CD14-positive monocyte (primary cell): ENCODE measurements at regions not wholly inside any gene's neighbourhood (a gene's known extent, or its start where the extent isn't known, plus 50 kb on each side); places are given as distances from the start of the nearest gene placed in this dataset.

Source experiments
- DNase-seq, 3 donors: peaks; one replicate each; pipeline ENCODE4 v3.0.0-alpha.2; 2011 to 2022
- H2AFZ ChIP-seq: 2 replicates; pipeline ENCODE4 v1.6.0; 2012; ENCODE audit warnings: mild to moderate bottlenecking, low read depth, low read length, inconsistent platforms; ENCODE audit not compliant: insufficient read depth, poor library complexity, severe bottlenecking
- H3K27ac ChIP-seq, 2 donors: 1 replicate in 1 of 2; 2 replicates in 1 of 2; pipeline ENCODE4 v1.5.1; 2012 to 2013; ENCODE audit warnings: low read length in 2 of 2, control low read depth in 1 of 2, inconsistent platforms in 1 of 2, low read depth in 1 of 2, mild to moderate bottlenecking in 1 of 2
- H3K27me3 ChIP-seq, 2 donors: one replicate each; pipeline versions ENCODE4 v1.6.0 to v1.6.1; 2011 to 2013; ENCODE audit warnings: low read length in 2 of 2; ENCODE audit not compliant: control insufficient read depth in 2 of 2, insufficient read depth in 2 of 2
- H3K36me3 ChIP-seq, 2 donors: replicated peaks in 1 of 2; 1 replicate in 1 of 2; 2 replicates in 1 of 2; pipeline versions ENCODE4 v1.5.1 to v1.6.1; 2012 to 2013; ENCODE audit warnings: low read length in 2 of 2, control low read depth in 1 of 2, inconsistent platforms in 1 of 2, mild to moderate bottlenecking in 1 of 2; ENCODE audit not compliant: insufficient read depth in 2 of 2, control insufficient read depth in 1 of 2
- H3K4me1 ChIP-seq, 2 donors: 1 replicate in 1 of 2; 2 replicates in 1 of 2; pipeline versions ENCODE4 v1.5.1 to v1.6.1; 2012 to 2013; ENCODE audit warnings: low read length in 2 of 2, control low read depth in 1 of 2, inconsistent platforms in 1 of 2, mild to moderate bottlenecking in 1 of 2, moderate library complexity in 1 of 2; ENCODE audit not compliant: insufficient read depth in 2 of 2, control insufficient read depth in 1 of 2
- H3K4me2 ChIP-seq: replicated peaks from 2 replicates; pipeline ENCODE3; 2012; ENCODE audit warnings: low read length, moderate library complexity, mild to moderate bottlenecking; ENCODE audit not compliant: poor library complexity, severe bottlenecking; ENCODE audit errors: extremely low read depth
- H3K4me3 ChIP-seq, 3 experiments: fragments of 200-600 bp in 1 of 3; sonication (generic) in 1 of 3; replicated peaks in 1 of 3; 1 replicate in 2 of 3; 2 replicates in 1 of 3; pipeline ENCODE4 v1.5.1; 2011 to 2013; ENCODE audit warnings: low read length in 3 of 3, mild to moderate bottlenecking in 3 of 3, control low read depth in 2 of 3, low read depth in 2 of 3, inconsistent platforms in 1 of 3, moderate library complexity in 1 of 3
- H3K79me2 ChIP-seq: 2 replicates; pipeline ENCODE4 v1.6.0; 2012; ENCODE audit warnings: mild to moderate bottlenecking, control low read depth, inconsistent platforms, low read length, moderate library complexity; ENCODE audit not compliant: insufficient read depth
- H3K9ac ChIP-seq: 2 replicates; pipeline ENCODE4 v1.6.0; 2017; ENCODE audit warnings: low read length, mild to moderate bottlenecking; ENCODE audit not compliant: insufficient read depth, poor library complexity, severe bottlenecking
- H3K9me3 ChIP-seq, 2 donors: replicated peaks in 1 of 2; 1 replicate in 1 of 2; 2 replicates in 1 of 2; pipeline versions ENCODE4 v1.5.1 to v1.6.1; 2012 to 2013; ENCODE audit warnings: low read length in 2 of 2, control low read depth in 1 of 2; ENCODE audit not compliant: control insufficient read depth in 1 of 2, insufficient read depth in 1 of 2
- H4K20me1 ChIP-seq: 2 replicates; pipeline ENCODE4 v1.6.0; 2012; ENCODE audit warnings: mild to moderate bottlenecking, low read length, control low read depth, moderate library complexity; ENCODE audit not compliant: insufficient read depth
- H3K27ac Mint-ChIP-seq, 7 donors: one replicate each; pipeline ENCODE4 v1.8.0; 2020; ENCODE audit warnings: mild to moderate bottlenecking in 7 of 7, mixed read lengths in 7 of 7, moderate library complexity in 6 of 7, inconsistent platforms in 2 of 7
- H3K27me3 Mint-ChIP-seq, 3 donors: one replicate each; pipeline ENCODE4 v1.8.0; 2021 to 2022; ENCODE audit warnings: low read depth in 3 of 3, mild to moderate bottlenecking in 3 of 3, mixed read lengths in 3 of 3, moderate library complexity in 3 of 3, inconsistent platforms in 1 of 3
- H3K36me3 Mint-ChIP-seq, 2 donors: one replicate each; pipeline ENCODE4 v1.8.0; 2020; ENCODE audit warnings: mixed read lengths in 2 of 2, inconsistent platforms in 1 of 2, mild to moderate bottlenecking in 1 of 2
- H3K4me1 Mint-ChIP-seq: one replicate; pipeline ENCODE4 v1.8.0; 2020; ENCODE audit warnings: mild to moderate bottlenecking, mixed read lengths
- H3K4me3 Mint-ChIP-seq, 2 donors: one replicate each; pipeline ENCODE4 v1.8.0; 2020; ENCODE audit warnings: mild to moderate bottlenecking in 2 of 2, mixed read lengths in 2 of 2, moderate library complexity in 1 of 2
- H3K9me3 Mint-ChIP-seq, 7 donors: one replicate each; pipeline ENCODE4 v1.8.0; 2020 to 2022; ENCODE audit warnings: mixed read lengths in 7 of 7, mild to moderate bottlenecking in 6 of 7, moderate library complexity in 6 of 7, inconsistent platforms in 2 of 7
- CTCF ChIP-seq: fragments of 200-600 bp; IDR thresholded peaks from one replicate; pipeline ENCODE4 v1.8.0; 2022; ENCODE audit warnings: antibody characterized with exemption, mild to moderate bottlenecking
- WGBS: methylation state at CpG from one replicate; pipeline ENCODE4 v1.1.5; 2013; ENCODE audit warnings: missing lambda C conversion rate; ENCODE audit not compliant: insufficient coverage; 5-methylcytosine and 5-hydroxymethylcytosine counted together
- intact Hi-C, 2 donors: fragments of 100-400 bp; cut with micrococcal nuclease; formaldehyde crosslinking; loops; one replicate each; pipeline versions ENCODE4 v1.15.0 to v1.15.1; 2023

DNA sequence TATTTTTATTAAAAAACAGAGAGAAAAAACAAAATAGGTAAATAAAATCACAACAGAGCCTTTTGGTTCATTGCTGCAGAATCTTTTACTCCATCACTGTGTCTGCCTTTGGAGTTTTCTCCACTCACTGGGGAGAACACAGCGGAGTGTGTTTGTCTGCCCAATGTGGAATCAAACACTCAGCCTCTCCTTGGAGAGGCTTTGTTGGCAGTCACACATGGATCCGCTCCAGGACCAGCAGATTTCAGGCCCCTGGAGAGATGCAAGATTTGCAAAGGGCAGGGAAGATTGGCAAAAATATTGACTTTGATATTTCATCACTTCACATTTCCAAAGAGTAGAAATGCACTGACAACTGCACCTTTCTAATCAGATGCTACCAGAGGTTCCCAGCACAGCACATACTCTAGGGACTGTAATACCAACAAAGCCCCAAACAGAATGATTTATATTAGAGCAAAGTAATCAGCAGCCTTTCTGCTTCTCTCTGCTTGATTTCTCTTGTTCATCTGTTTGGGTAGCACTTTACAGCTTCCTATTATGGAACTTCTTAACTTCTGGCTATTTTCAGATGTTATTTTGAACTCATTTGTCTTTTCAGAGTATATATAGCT is 1898.8 kb upstream of the PIK3C3 start:
- H3K9me3 Mint-ChIP-seq: peaks cover 0 to 8% (median 3%) of the 10 kb centered on the region in 7 donors
- no peak overlapping the region for H3K9ac ChIP-seq
- intact Hi-C loops: no loop called here
- H3K79me2 ChIP-seq: no peaks in the 10 kb centered on the region
- no peaks in the 10 kb centered on the region for H3K9me3 ChIP-seq
- DNase-seq: no peak
- no peaks in the 10 kb centered on the region for H4K20me1 ChIP-seq
- no peaks in the 10 kb centered on the region for H3K27me3 ChIP-seq
- H3K4me1 ChIP-seq: no peaks in the 10 kb centered on the region
- H3K27ac ChIP-seq: no peak overlapping the region
- H3K36me3 Mint-ChIP-seq: no peaks in the 10 kb centered on the region
- no peak for TF ChIP-seq CTCF
- WGBS: no CpG with 5 or more reads among the region's 2 CpGs
- H3K36me3 ChIP-seq: no peaks in the 10 kb centered on the region
- H3K4me3 ChIP-seq: no peak overlapping the region
- H3K27me3 Mint-ChIP-seq: peaks cover 0 to 2% (median 0%) of the 10 kb centered on the region in 3 donors
- no peak overlapping the region for H2AFZ ChIP-seq
- no peak overlapping the region for H3K27ac Mint-ChIP-seq
- H3K4me1 Mint-ChIP-seq: no peaks in the 10 kb centered on the region
- H3K4me2 ChIP-seq: no peak overlapping the region
- no peak overlapping the region for H3K4me3 Mint-ChIP-seq

GRCh38 chr18:40055262-40055661 is 1899.8 kb upstream of the PIK3C3 start:
- Histone ChIP-seq H3K27me3 (no peaks in the 10 kb centered on the region), H3K4me2 (no peak overlapping the region), H4K20me1 (no peaks in the 10 kb centered on the region), H3K4me3 (no peak overlapping the region), H3K9me3 (no peaks in the 10 kb centered on the region), H3K36me3 (no peaks in the 10 kb centered on the region), H2AFZ (no peak overlapping the region), H3K9ac (no peak overlapping the region), H3K27ac (no peak overlapping the region), H3K79me2 (no peaks in the 10 kb centered on the region), H3K4me1 (no peaks in the 10 kb centered on the region)
- Mint-ChIP-seq H3K27ac (no peak overlapping the region), H3K4me1 (no peaks in the 10 kb centered on the region), H3K27me3 (peaks cover 0 to 2% (median 0%) of the 10 kb centered on the region in 3 donors), H3K4me3 (no peak overlapping the region), H3K9me3 (peaks cover 0 to 8% (median 3%) of the 10 kb centered on the region in 7 donors), H3K36me3 (no peaks in the 10 kb centered on the region)
- DNase-seq: no peak
- no peak for TF ChIP-seq CTCF
- intact Hi-C loops: no loop called here
- 90% methylated on average over 2 of the region's 5 CpGs for WGBS
